ENCODE measurements at regions not wholly inside any gene's neighbourhood (a gene's known extent, or its start where the extent isn't known, plus 50 kb on each side); places are given as distances from the start of the nearest gene placed in this dataset.

- no peak for DNase-seq
Measured at GRCh38 chr6:3520281-3521230, 63.7 kb upstream of the SLC22A23 start.

DNA sequence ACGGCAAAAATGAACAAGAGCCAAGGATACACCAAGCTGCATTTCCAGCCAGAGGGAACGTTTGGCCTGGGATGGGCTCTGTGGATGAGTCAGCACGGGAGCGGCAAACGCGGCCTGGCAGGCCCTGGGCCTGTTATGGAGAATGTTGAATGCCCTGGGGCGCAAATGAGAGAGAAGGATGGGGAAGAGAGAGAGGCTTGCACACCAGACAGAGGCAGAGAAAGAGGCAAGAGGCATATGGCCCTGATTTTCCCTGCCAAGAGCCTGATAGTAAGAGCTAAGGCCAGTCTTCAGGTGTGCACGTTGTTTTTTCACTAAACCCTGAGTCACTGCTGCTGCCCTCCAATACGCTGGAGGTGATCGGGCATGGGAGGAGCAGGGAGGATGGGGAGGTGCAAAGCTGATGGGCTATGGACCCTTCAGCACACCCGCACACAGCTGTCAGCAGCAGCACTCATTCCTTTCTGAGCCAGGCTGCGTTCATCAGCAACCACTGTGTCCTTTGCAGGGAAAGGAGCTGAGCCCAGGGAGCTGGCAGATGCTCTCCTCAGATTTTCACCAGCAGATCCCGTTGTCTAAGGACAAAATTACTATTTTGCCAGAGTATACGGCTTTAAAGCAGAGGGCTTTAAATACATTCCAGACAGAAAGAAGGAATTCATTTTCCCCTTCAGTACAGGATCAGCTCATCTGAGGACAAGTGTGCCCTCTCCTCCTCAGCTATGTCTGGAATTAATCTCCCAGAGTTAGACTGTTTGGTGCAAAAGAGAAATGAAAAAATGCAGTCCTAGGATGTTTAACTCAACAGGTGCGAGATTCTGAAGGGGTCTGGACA lies 61.7 kb upstream of the SLC22A23 start:
- no peak for DNase-seq

- DNase-seq = no peak
Measured at GRCh38 chr6:3517350-3517749, 60.5 kb upstream of the SLC22A23 start.

- DNase-seq = no peak
Measured at GRCh38 chr6:3516092-3516491, 59.2 kb upstream of the SLC22A23 start.

DNA sequence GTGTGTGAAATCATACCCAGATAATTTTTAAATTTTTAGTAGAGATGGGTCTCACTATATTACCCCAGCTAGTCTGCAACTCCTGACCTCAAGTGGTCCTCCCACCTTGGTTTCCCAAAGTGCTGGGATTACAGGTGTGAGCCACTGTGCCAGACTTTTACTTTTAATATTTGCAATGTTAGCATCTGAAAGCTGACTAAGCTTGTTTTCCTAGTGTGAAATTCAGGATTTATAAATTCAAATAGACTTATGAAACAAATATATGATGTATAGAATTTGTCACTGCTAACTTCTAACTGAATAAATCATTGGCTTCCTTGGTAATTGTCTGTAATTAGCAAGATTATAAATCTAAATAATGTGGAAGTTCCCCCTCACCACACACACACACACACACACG lies 58.8 kb upstream of the SLC22A23 start:
- DNase-seq = no peak

DNA sequence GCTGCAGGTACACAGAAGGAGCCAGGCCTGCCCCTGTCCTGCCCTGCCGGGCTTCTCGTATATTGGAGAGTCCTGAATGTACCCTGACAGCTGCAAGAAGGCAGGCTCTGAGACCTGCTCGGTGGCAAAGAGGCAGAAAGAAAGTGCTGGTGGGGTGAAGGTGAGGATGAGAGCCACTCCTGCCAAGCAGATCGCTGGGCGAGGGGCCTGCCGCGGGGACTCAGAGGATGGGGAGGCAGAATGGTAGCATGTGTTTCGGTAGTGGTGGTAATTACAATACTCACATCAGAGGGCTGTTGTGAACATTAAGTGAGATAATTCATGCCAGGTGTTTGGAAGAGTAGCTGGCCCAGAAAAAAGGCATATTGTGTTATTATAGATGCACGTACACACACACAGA lies 56.6 kb upstream of the SLC22A23 start:
- no peak for DNase-seq

DNA sequence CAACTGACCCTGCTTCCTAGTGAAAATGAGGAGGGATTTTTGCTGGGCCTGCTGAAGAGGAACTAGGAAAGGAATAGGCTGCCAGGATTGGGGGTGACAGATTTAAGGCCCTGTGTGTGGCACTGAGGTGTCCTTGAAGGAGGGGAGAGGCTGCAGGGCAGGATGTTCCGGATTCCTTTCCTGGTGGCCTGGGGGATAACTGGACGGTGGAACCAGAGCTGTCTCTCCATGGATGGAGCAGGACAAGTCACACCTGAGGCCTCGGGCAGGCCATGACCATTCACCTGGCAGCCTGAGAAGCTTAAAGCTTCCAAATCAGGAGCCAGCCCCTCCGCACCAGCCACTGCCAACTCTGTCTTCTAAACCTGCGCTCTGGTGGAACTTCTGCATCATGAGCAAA lies 56.0 kb upstream of the SLC22A23 start:
- no peak for DNase-seq

DNA sequence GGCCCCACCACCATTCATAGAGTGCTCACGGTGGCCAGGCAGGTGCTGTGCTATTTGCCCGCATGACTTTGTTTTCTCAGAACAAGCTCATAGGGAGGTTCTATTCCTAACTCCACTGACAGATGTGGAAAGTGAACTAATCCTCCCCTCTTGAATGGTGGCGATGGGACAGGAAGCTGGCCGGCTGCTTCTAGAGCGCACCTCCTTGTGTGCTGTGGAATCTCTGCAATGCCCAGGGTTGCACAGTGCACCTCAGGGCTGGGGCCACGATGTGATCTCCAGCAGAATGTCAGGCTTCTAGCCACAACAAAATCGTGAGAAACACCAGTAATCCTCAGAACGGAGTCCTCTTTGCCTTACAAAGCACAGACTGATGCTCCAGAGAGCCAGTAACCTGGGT lies 53.8 kb upstream of the SLC22A23 start:
- no peak for DNase-seq

DNA sequence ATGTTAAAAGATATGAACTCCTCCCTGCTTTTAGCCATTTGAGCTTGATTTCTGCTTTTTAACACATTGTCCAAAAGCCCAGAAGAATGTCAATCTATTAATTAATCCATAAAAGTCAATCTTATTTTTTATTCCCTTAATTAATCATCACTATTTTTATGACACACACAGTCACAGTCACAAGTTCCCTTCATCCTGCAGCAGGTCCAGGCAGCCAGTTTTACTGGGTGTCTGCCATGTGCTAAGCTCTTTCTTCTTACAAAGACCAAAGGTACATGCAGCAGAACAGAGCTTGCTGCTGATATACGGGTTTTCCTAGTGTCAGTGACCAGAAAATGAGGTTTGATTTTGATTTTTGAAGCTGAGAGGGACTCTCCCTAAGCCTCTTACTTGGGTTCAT lies 53.3 kb upstream of the SLC22A23 start:
- no peak for DNase-seq

DNA sequence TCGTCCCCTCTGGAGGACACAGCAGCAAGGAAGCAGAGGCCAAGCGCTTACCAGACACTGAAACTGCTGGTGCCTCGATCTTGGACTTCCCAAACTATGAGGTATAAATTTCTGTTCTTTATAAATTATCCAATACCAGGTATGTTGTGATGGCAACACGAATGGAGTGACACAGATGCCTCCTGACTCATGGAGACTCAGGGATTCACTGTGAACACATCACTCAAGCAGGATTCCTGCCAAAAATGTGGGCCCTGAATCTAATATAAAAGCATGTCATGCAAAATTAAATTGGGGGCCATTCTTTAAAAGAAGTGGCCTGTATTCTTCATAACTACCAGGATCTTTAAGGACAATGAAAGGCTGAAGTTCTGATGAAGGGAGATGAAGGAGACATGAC lies 52.5 kb upstream of the SLC22A23 start:
- DNase-seq = no peak

DNA sequence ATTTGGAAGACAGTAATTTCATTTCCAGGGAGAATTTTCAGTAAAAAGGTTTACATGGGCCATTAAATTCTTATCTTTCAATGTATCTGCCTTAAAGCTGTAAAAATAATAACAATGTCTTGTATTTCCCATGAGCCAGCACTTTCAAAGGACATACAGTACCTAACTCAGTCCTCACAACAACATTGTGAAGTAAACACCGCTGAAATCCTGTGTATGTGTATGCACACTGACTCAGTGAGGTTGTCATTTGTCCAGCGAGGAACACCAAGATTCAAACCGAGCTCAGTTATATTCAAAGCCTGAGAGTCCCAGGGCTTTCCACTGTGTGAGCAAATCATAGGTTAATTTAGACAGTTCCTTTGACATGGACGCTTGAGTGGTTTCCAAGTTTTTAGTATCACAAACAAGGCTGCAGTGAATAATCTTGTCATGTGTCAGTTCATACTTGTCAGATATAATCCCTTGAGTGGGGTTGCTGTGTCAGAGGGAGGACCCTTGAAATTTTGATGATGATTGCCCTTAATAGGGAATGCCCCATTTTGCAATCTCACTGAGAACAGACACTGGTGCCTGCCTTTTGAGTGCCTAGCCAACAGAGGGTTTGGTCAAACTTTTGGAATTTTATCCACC lies 50.0 kb upstream of the SLC22A23 start:
- DNase-seq = no peak

Data from COR-L47 (cell line).